Left lung (tissue), 4 donors: ENCODE measurements at regions not wholly inside any gene's neighbourhood (a gene's known extent, or its start where the extent isn't known, plus 50 kb on each side); places are given as distances from the start of the nearest gene placed in this dataset.

Source experiments
- ATAC-seq: fragments of 200-7000 bp; cut with Tn5 transposase; one replicate; pipeline ENCODE4 v1.9.1; 2020; ENCODE audit warnings: moderate library complexity
- DNase-seq, 4 donors: peaks; one replicate each; pipeline ENCODE4 v3.0.0-alpha.2; 2013 to 2020
- H3K27ac ChIP-seq, 2 donors: fragments of 200-600 bp; sonication (generic) in 1 of 2; one replicate each; pipeline versions ENCODE4 v1.5.0 to v1.8.0; 2020 to 2021
- H3K27me3 ChIP-seq, 2 donors: fragments of 200-600 bp; sonication (generic) in 1 of 2; one replicate each; pipeline versions ENCODE4 v1.5.0 to v1.8.0; 2020 to 2021
- H3K36me3 ChIP-seq, 2 donors: fragments of 200-600 bp; sonication (generic) in 1 of 2; one replicate each; pipeline versions ENCODE4 v1.5.0 to v1.8.0; 2020 to 2021
- H3K4me1 ChIP-seq, 2 donors: fragments of 200-600 bp; one replicate each; pipeline ENCODE4 v1.8.0; 2021
- H3K4me3 ChIP-seq, 2 donors: fragments of 200-600 bp; sonication (generic) in 1 of 2; one replicate each; pipeline versions ENCODE4 v1.5.0 to v1.8.0; 2020 to 2021; ENCODE audit warnings: mild to moderate bottlenecking in 1 of 2
- H3K9me3 ChIP-seq, 2 donors: fragments of 200-600 bp; sonication (generic) in 1 of 2; one replicate each; pipeline versions ENCODE4 v1.5.0 to v1.8.0; 2020 to 2021
- CTCF ChIP-seq, 2 donors: fragments of 200-600 bp; sonication (generic) in 1 of 2; IDR thresholded peaks; one replicate each; pipeline versions ENCODE4 v1.5.0 to v1.8.0; 2021; ENCODE audit warnings: antibody characterized with exemption in 2 of 2
- intact Hi-C, 2 donors: fragments of 100-400 bp; cut with DNase I; formaldehyde crosslinking; loops; one replicate each; pipeline versions ENCODE4 v1.11.2 to v1.14.2; 2022
- donor health status: DM: no; HTN: yes; CAD: no.
- donor health status: DM: no; HTN: no; CAD: no.

- no peak for DNase-seq
- Histone ChIP-seq H3K27ac (no peak overlapping the region), H3K4me3 (no peak overlapping the region), H3K36me3 (no peaks in the 10 kb centered on the region), H3K27me3 (no peaks in the 10 kb centered on the region), H3K4me1 (peaks cover 0 to 6% of the 10 kb centered on the region in 2 donors), H3K9me3 (no peaks in the 10 kb centered on the region)
- intact Hi-C loops, result no loop called here
- no peak for TF ChIP-seq CTCF (IDR thresholded peaks at IDR 0.05)
- no peak for ATAC-seq
Observed at GRCh38 chr6:14930366-14930989, 315.4 kb upstream of the JARID2 start.

GRCh38 chr6:14932485-14933182, 313.2 kb upstream of the JARID2 start:
- Histone ChIP-seq H3K27ac (no peak overlapping the region), H3K9me3 (no peaks in the 10 kb centered on the region), H3K4me3 (no peak overlapping the region), H3K36me3 (no peaks in the 10 kb centered on the region), H3K4me1 (no peaks in the 10 kb centered on the region), H3K27me3 (no peaks in the 10 kb centered on the region)
- intact Hi-C loops, result no loop called here
- DNase-seq, result no peak
- no peak for ATAC-seq
- TF ChIP-seq CTCF (IDR thresholded peaks at IDR 0.05), result no peak

- TF ChIP-seq CTCF (IDR thresholded peaks at IDR 0.05), result no peak
- no peaks in the 10 kb centered on the region for H3K36me3 ChIP-seq
- DNase-seq, result no peak
- no peaks in the 10 kb centered on the region for H3K9me3 ChIP-seq
- H3K4me1 ChIP-seq, result no peaks in the 10 kb centered on the region
- intact Hi-C loops, result no loop called here
- H3K27ac ChIP-seq, result no peak overlapping the region
- no peak for ATAC-seq
- H3K27me3 ChIP-seq, result no peaks in the 10 kb centered on the region
- no peak overlapping the region for H3K4me3 ChIP-seq
Observed at GRCh38 chr6:14933183-14933544, 312.7 kb upstream of the JARID2 start.

- Histone ChIP-seq H3K27ac (no peak overlapping the region), H3K9me3 (no peaks in the 10 kb centered on the region), H3K36me3 (no peaks in the 10 kb centered on the region), H3K4me1 (no peaks in the 10 kb centered on the region), H3K4me3 (no peak overlapping the region), H3K27me3 (no peaks in the 10 kb centered on the region)
- ATAC-seq (no peak), DNase-seq (no peak)
- intact Hi-C loops, result no loop called here
- TF ChIP-seq CTCF (IDR thresholded peaks at IDR 0.05), result no peak
Observed at GRCh38 chr6:14934013-14934412, 311.9 kb upstream of the JARID2 start.

GRCh38 chr6:14934844-14935243, 311.0 kb upstream of the JARID2 start:
- intact Hi-C loops, result no loop called here
- ATAC-seq, result no peak
- Histone ChIP-seq H3K4me3 (no peak overlapping the region), H3K9me3 (no peaks in the 10 kb centered on the region), H3K4me1 (no peaks in the 10 kb centered on the region), H3K36me3 (no peaks in the 10 kb centered on the region), H3K27me3 (no peaks in the 10 kb centered on the region), H3K27ac (no peak overlapping the region)
- DNase-seq, result no peak
- TF ChIP-seq CTCF (IDR thresholded peaks at IDR 0.05), result no peak
